ENCODE measurements at regions not wholly inside any gene's neighbourhood (a gene's known extent, or its start where the extent isn't known, plus 50 kb on each side); places are given as distances from the start of the nearest gene placed in this dataset.

- no peak overlapping the region for H3K4me3 ChIP-seq (replicated peaks in 1 of 2; ENCODE audit: low read depth in 2 of 2, low read length in 2 of 2)
- TF ChIP-seq CTCF (IDR thresholded peaks at IDR 0.05; ENCODE audit: low read depth, low read length) = no peak
- DNase-seq (ENCODE audit: low read depth in 2 of 2) = no peak
These were observed 223.2 kb upstream of the RAB6C start for GRCh38 chr2:129756276-129756675.

- H3K4me3 ChIP-seq (replicated peaks in 1 of 2; ENCODE audit: low read depth in 2 of 2, low read length in 2 of 2) = no peak overlapping the region
- TF ChIP-seq CTCF (IDR thresholded peaks at IDR 0.05; ENCODE audit: low read depth, low read length) = no peak
- DNase-seq (ENCODE audit: low read depth in 2 of 2) = no peak
These were observed 222.0 kb upstream of the RAB6C start for GRCh38 chr2:129757366-129757914.

GRCh38 chr2:129757915-129758783, 221.3 kb upstream of the RAB6C start:
- DNase-seq (ENCODE audit: low read depth in 2 of 2) = no peak
- no peak for TF ChIP-seq CTCF (IDR thresholded peaks at IDR 0.05; ENCODE audit: low read depth, low read length)
- H3K4me3 ChIP-seq (replicated peaks in 1 of 2; ENCODE audit: low read depth in 2 of 2, low read length in 2 of 2) = no peak overlapping the region

- no peak for TF ChIP-seq CTCF (IDR thresholded peaks at IDR 0.05; ENCODE audit: low read depth, low read length)
- DNase-seq (ENCODE audit: low read depth in 2 of 2) = no peak
- no peak overlapping the region for H3K4me3 ChIP-seq (replicated peaks in 1 of 2; ENCODE audit: low read depth in 2 of 2, low read length in 2 of 2)
These were observed 220.5 kb upstream of the RAB6C start for GRCh38 chr2:129758784-129759471.

GRCh38 chr2:129759472-129760010, 219.9 kb upstream of the RAB6C start:
- DNase-seq (ENCODE audit: low read depth in 2 of 2) = no peak
- no peak overlapping the region for H3K4me3 ChIP-seq (replicated peaks in 1 of 2; ENCODE audit: low read depth in 2 of 2, low read length in 2 of 2)
- TF ChIP-seq CTCF (IDR thresholded peaks at IDR 0.05; ENCODE audit: low read depth, low read length) = no peak

- no peak for TF ChIP-seq CTCF (IDR thresholded peaks at IDR 0.05; ENCODE audit: low read depth, low read length)
- DNase-seq (ENCODE audit: low read depth in 2 of 2) = no peak
- no peak overlapping the region for H3K4me3 ChIP-seq (replicated peaks in 1 of 2; ENCODE audit: low read depth in 2 of 2, low read length in 2 of 2)
These were observed 218.8 kb upstream of the RAB6C start for GRCh38 chr2:129760669-129761068.
